Transverse colon (tissue), 4 donors: ENCODE measurements at regions not wholly inside any gene's neighbourhood (a gene's known extent, or its start where the extent isn't known, plus 50 kb on each side); places are given as distances from the start of the nearest gene placed in this dataset.

ENCODE experiments used
- DNase-seq: peaks from one replicate; pipeline ENCODE4 v3.0.0-alpha.2; 2019
- H3K27ac ChIP-seq, 4 donors: fragments of 200-600 bp; sonication (generic); 2 replicates each; pipeline ENCODE4 v1.5.1; 2016 to 2018; ENCODE audit warnings: inconsistent platforms in 4 of 4
- H3K27me3 ChIP-seq: fragments of 200-600 bp; sonication (generic); 2 replicates; pipeline ENCODE4 v1.5.1; 2017; ENCODE audit warnings: inconsistent platforms
- H3K36me3 ChIP-seq, 4 donors: fragments of 200-600 bp; sonication (generic); 2 replicates each; pipeline ENCODE4 v1.5.1; 2017 to 2019; ENCODE audit warnings: inconsistent platforms in 4 of 4
- H3K4me1 ChIP-seq, 4 donors: fragments of 200-600 bp; sonication (generic); 2 replicates each; pipeline ENCODE4 v1.5.1; 2017 to 2020; ENCODE audit warnings: inconsistent platforms in 4 of 4
- H3K4me3 ChIP-seq, 4 donors: fragments of 200-600 bp; sonication (generic); 1 replicate in 1 of 4; 2 replicates in 3 of 4; pipeline versions ENCODE4 v1.5.1 to v1.6.1; 2017 to 2019; ENCODE audit warnings: inconsistent platforms in 4 of 4
- H3K9me3 ChIP-seq, 2 donors: fragments of 200-600 bp; sonication (generic); 2 replicates each; pipeline ENCODE4 v1.5.1; 2017 to 2019; ENCODE audit warnings: inconsistent platforms in 2 of 2
- EP300 ChIP-seq: sonication (generic); formaldehyde crosslinking; IDR thresholded peaks from one replicate; pipeline ENCODE4 v1.6.1; 2017; ENCODE audit warnings: antibody characterized with exemption, low read depth
- POLR2A ChIP-seq: fragments of 450-650 bp; IDR thresholded peaks from one replicate; pipeline ENCODE4 v1.6.1; 2016; ENCODE audit warnings: antibody characterized with exemption, mild to moderate bottlenecking, moderate library complexity
- POLR2AphosphoS5 ChIP-seq, 3 donors: sonication (generic); formaldehyde crosslinking; IDR thresholded peaks; one replicate each; pipeline ENCODE4 v1.6.1; 2016; ENCODE audit warnings: antibody characterized with exemption in 3 of 3
- WGBS, 2 donors: methylation state at CpG; one replicate each; pipeline ENCODE4 v1.1.5; 2018; ENCODE audit warnings: low coverage in 1 of 2; 5-methylcytosine and 5-hydroxymethylcytosine counted together
- in situ Hi-C, 4 donors: fragments of 200-750 bp; cut with MboI; loops; one replicate each; pipeline versions ENCODE4 v1.15.0 to v1.15.1; 2017; ENCODE audit warnings: low sequenced_read_pairs in 3 of 4, low pct_ligation_motif_present in 1 of 4, low pct_unique_long_range_greater_than_20kb in 1 of 4
- intact Hi-C: fragments of 100-400 bp; cut with DNase I; formaldehyde crosslinking; loops from one replicate; pipeline ENCODE4 v1.15.1; 2023; ENCODE audit warnings: low total_unique reads
- TF ChIP-seq, protein P1 (sequence below), 5 experiments: fragments of 200-600 bp in 3 of 5; fragments of 450-650 bp in 2 of 5; sonication (generic) in 3 of 5; IDR thresholded peaks; 1 replicate in 2 of 5; 2 replicates in 3 of 5; pipeline ENCODE4 v1.5.1; 2016 to 2017; ENCODE audit warnings: antibody characterized with exemption in 5 of 5, inconsistent platforms in 3 of 5, mild to moderate bottlenecking in 2 of 5, moderate library complexity in 1 of 5

DNA sequence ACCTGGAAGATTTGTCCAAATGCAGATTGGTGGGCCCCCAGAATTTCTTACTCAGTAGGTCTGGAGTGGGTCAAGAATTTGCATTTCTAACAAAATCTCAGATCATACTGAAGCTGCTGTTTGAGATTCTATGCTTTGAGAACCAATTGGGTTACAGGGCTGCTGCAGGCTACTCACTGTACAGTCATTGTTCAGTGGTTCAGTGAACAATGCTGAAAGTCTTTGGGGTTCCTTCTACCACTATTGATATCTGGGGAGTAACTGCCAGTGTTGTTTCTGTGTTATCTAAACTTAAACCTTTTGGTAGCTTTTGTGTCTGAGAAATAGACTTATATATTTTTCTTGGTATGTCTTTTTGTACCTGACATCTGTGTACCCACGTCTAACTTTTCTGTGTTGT is 187.5 kb downstream of the TANC2 start:
- Histone ChIP-seq H3K4me3 (no peak overlapping the region), H3K4me1 (peaks cover 0 to 3% (median 0%) of the 10 kb centered on the region in 4 donors), H3K36me3 (no peaks in the 10 kb centered on the region), H3K27me3 (no peaks in the 10 kb centered on the region), H3K9me3 (no peaks in the 10 kb centered on the region), H3K27ac (no peak overlapping the region)
- TF ChIP-seq POLR2A (no peak), POLR2AphosphoS5 (IDR thresholded peaks at IDR 0.05) (no peak), EP300 (no peak)
- TF ChIP-seq, protein P1, sequence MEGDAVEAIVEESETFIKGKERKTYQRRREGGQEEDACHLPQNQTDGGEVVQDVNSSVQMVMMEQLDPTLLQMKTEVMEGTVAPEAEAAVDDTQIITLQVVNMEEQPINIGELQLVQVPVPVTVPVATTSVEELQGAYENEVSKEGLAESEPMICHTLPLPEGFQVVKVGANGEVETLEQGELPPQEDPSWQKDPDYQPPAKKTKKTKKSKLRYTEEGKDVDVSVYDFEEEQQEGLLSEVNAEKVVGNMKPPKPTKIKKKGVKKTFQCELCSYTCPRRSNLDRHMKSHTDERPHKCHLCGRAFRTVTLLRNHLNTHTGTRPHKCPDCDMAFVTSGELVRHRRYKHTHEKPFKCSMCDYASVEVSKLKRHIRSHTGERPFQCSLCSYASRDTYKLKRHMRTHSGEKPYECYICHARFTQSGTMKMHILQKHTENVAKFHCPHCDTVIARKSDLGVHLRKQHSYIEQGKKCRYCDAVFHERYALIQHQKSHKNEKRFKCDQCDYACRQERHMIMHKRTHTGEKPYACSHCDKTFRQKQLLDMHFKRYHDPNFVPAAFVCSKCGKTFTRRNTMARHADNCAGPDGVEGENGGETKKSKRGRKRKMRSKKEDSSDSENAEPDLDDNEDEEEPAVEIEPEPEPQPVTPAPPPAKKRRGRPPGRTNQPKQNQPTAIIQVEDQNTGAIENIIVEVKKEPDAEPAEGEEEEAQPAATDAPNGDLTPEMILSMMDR (IDR thresholded peaks at IDR 0.05), result no peak
- intact Hi-C loops, result no loop called here
- DNase-seq, result no peak
- WGBS, 2 donors, result 84 to 100% methylated on average over 1 of the region's 1 CpG
- in situ Hi-C loops, result loop anchor here in 1 of 4 donors (25.0 kb wide), 1 partner anchor 109 kb away; no protein-coding TSS in a partner anchor

DNA sequence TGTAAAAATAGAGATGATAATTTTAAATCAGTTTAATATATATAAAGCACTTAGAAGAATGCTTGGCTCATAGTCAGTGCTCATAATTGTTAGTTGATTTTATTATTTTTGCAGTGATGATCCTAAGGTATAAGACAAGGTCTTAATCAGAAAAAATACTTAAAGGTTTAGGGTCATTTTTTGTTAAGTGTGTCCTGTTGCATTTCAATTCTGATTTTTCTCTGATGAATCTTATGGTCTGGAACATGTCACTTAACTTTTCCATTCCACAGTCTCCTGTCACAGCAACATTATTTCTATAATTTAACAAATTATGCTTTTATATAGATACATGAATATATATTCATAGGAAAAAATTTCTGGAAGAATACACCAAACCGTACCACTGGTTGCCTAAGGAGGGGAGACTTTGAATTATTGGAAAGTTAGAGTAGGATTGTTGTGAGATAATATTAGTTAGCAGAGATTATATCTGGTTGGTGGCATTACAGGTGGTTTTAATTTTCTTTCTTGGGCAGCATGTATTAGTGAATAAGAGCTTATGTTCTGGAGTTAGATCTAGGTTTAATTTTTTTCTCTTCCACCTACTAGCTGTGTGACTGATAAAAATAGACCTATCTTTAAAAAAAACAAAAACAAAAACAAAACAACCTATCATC is 188.7 kb downstream of the TANC2 start:
- in situ Hi-C loops, result loop anchor here in 1 of 4 donors (25.0 kb wide), 1 partner anchor 108 kb away; no protein-coding TSS in a partner anchor
- Histone ChIP-seq H3K9me3 (no peaks in the 10 kb centered on the region), H3K27ac (no peak overlapping the region), H3K4me1 (peaks cover 0 to 3% (median 0%) of the 10 kb centered on the region in 4 donors), H3K4me3 (no peak overlapping the region), H3K27me3 (no peaks in the 10 kb centered on the region), H3K36me3 (no peaks in the 10 kb centered on the region)
- intact Hi-C loops, result no loop called here
- 94 to 98% methylated on average over 1 of the region's 1 CpG for WGBS, 2 donors
- DNase-seq, result no peak
- TF ChIP-seq POLR2A, result no peak
- no peak for TF ChIP-seq POLR2AphosphoS5 (IDR thresholded peaks at IDR 0.05)
- no peak for TF ChIP-seq EP300
- TF ChIP-seq, protein P1 (IDR thresholded peaks at IDR 0.05), result no peak

DNA sequence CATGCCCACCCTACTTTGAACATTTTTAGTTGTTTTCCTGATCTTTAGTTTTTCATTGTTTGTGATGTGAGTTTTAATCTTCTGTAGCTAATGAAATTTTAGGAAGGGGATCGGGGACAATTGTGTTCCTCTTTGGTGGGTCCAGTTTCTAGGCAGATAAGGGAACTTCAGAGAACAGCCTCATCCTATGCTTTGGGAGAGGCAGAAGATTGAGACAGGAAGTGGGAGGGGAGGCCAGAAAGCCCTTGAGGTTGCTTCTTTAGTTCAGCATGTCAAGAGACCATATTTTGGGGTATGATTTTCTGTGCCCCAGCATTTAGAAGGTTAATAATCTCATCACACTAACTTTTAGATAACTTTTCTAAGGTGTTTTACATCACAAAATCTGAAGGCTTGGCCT is 191.0 kb downstream of the TANC2 start:
- H3K9me3 ChIP-seq, result no peaks in the 10 kb centered on the region
- TF ChIP-seq POLR2AphosphoS5 (IDR thresholded peaks at IDR 0.05) (no peak), POLR2A (no peak), EP300 (no peak)
- TF ChIP-seq, protein P1 (IDR thresholded peaks at IDR 0.05), result no peak
- no peak for DNase-seq
- no peaks in the 10 kb centered on the region for H3K27me3 ChIP-seq
- intact Hi-C loops (no loop called here), in situ Hi-C loops (loop anchor here in 1 of 4 donors (25.0 kb wide), 1 partner anchor 105 kb away; no protein-coding TSS in a partner anchor)
- WGBS, 2 donors, result 78 to 91% methylated on average over 1 of the region's 1 CpG
- no peaks in the 10 kb centered on the region for H3K36me3 ChIP-seq
- no peaks in the 10 kb centered on the region for H3K4me1 ChIP-seq
- H3K4me3 ChIP-seq, result no peak overlapping the region
- H3K27ac ChIP-seq, result no peak overlapping the region

DNA sequence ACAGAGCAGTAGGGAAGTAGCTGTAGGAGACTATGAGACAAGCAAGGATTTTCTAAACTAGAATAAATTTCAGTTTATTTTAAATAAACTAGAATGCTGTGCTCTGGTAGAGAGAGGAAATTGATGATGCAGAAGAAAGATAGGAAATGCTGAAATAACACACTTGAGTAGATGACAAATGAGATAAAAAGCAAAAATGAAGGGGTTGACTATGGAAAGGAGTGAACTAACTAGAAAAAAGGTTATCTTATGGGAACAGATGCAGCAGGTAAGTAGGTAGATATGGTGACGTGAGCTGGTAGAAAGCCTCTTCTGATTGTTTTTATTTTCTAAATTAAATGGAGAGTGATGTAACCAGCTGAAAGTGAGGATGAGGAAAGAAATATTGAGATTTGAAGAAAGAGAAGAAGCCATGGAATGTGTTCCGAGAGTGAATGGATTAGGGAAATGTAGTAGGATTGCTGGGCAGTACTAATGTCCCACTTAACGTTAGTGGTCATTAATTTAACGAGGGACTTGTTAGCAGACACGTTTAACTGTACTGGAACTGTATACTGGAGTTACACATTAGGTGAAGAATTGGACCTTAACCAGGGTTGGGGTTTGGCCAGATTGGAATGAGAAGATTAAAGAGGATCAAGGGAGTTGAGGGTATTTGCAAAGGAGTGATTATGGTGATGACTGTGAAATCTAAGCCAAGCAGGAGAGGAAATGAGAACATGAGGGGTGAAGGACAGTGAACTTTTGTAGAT is 196.5 kb downstream of the TANC2 start:
- Histone ChIP-seq H3K4me1 (no peaks in the 10 kb centered on the region), H3K27me3 (no peaks in the 10 kb centered on the region), H3K4me3 (no peak overlapping the region), H3K9me3 (no peaks in the 10 kb centered on the region), H3K36me3 (no peaks in the 10 kb centered on the region), H3K27ac (no peak overlapping the region)
- in situ Hi-C loops (loop anchor here in 1 of 4 donors (25.0 kb wide), 1 partner anchor 100 kb away; no protein-coding TSS in a partner anchor), intact Hi-C loops (no loop called here)
- WGBS, 2 donors, result 76 to 80% methylated on average over 5 of the region's 5 CpGs
- TF ChIP-seq, protein P1 (IDR thresholded peaks at IDR 0.05), result no peak
- TF ChIP-seq EP300 (no peak), POLR2A (no peak), POLR2AphosphoS5 (IDR thresholded peaks at IDR 0.05) (no peak)
- DNase-seq, result no peak
